H1 (cell line): ENCODE measurements at regions not wholly inside any gene's neighbourhood (a gene's known extent, or its start where the extent isn't known, plus 50 kb on each side); places are given as distances from the start of the nearest gene placed in this dataset.

Experiments
- CTCF ChIA-PET: fragments of 300-600 bp; sonication (Branson Sonifier 250); formaldehyde crosslinking; loops from one replicate; lab custom pipeline; 2021; ENCODE audit not compliant: partially characterized antibody; lab: Charles Lee
- POLR2A ChIA-PET: fragments of 300-600 bp; sonication (Branson Sonifier 250); formaldehyde crosslinking; loops from one replicate; lab custom pipeline; 2021; ENCODE audit warnings: inconsistent platforms; ENCODE audit not compliant: partially characterized antibody; lab: Charles Lee
- DNase-seq, 2 experiments: peaks; one replicate each; pipeline versions ENCODE4 v3.0.0 to v3.0.0-alpha.2; 2010 to 2022; ENCODE audit warnings: low spot score in 2 of 2, low read depth in 1 of 2, mixed read lengths in 1 of 2
- FAIRE-seq: peaks from 2 replicates; lab custom pipeline; 2011; peaks lifted over from hg19 to GRCh38; lab: Jason Lieb, UNC
- H2AFZ ChIP-seq: 2 replicates; pipeline ENCODE4 v1.8.1; 2012; ENCODE audit warnings: low read length, inconsistent platforms
- H2AK5ac ChIP-seq: 2 replicates; pipeline ENCODE4 v1.6.1; 2013; ENCODE audit warnings: low read depth, low read length
- H2BK120ac ChIP-seq: replicated peaks from 2 replicates; pipeline ENCODE3; 2013; ENCODE audit warnings: low read depth, low read length, inconsistent platforms
- H2BK12ac ChIP-seq: 2 replicates; pipeline ENCODE4 v1.6.1; 2013; ENCODE audit warnings: low read depth, low read length
- H2BK15ac ChIP-seq: 2 replicates; pipeline ENCODE4 v1.6.1; 2013; ENCODE audit warnings: low read length
- H2BK20ac ChIP-seq: 2 replicates; pipeline ENCODE4 v1.6.1; 2013; ENCODE audit warnings: low read length
- H2BK5ac ChIP-seq: 2 replicates; pipeline ENCODE4 v1.6.1; 2013; ENCODE audit warnings: low read depth, low read length
- H3K14ac ChIP-seq: 2 replicates; pipeline ENCODE4 v1.6.1; 2013; ENCODE audit warnings: inconsistent platforms; ENCODE audit not compliant: insufficient read length
- H3K18ac ChIP-seq: 2 replicates; pipeline ENCODE4 v1.6.1; 2013; ENCODE audit warnings: low read length; ENCODE audit errors: extremely low read depth
- H3K23ac ChIP-seq: 2 replicates; pipeline ENCODE4 v1.6.1; 2013; ENCODE audit warnings: inconsistent platforms; ENCODE audit not compliant: insufficient read length
- H3K23me2 ChIP-seq: 2 replicates; pipeline ENCODE4 v1.6.1; 2013; ENCODE audit warnings: low read depth, low read length
- H3K27ac ChIP-seq: 2 replicates; pipeline ENCODE4 v1.6.1; 2011; ENCODE audit warnings: low read depth, low read length, inconsistent platforms
- H3K27me3 ChIP-seq, 4 experiments: replicated peaks in 1 of 4; 1 replicate in 1 of 4; 2 replicates in 3 of 4; pipeline versions ENCODE4 v1.6.1 to v1.8.1; 2011 to 2013; ENCODE audit warnings: low read length in 3 of 4, mild to moderate bottlenecking in 3 of 4, inconsistent platforms in 2 of 4, mixed read lengths in 2 of 4, moderate library complexity in 1 of 4; ENCODE audit not compliant: control insufficient read depth in 3 of 4, insufficient read depth in 3 of 4; ENCODE audit errors: extremely low read depth in 1 of 4
- H3K36me3 ChIP-seq, 4 experiments: 2 replicates each; pipeline versions ENCODE4 v1.6.1 to v1.8.1; 2011 to 2013; ENCODE audit warnings: mild to moderate bottlenecking in 4 of 4, low read length in 3 of 4, moderate library complexity in 2 of 4, control low read depth in 1 of 4, inconsistent platforms in 1 of 4; ENCODE audit not compliant: insufficient read depth in 4 of 4, control insufficient read depth in 2 of 4
- H3K4ac ChIP-seq: replicated peaks from 2 replicates; pipeline ENCODE3; 2013; ENCODE audit warnings: low read length, low read depth, mixed read lengths, inconsistent platforms; ENCODE audit not compliant: insufficient read length
- H3K4me1 ChIP-seq, 4 experiments: replicated peaks in 1 of 4; 1 replicate in 1 of 4; 2 replicates in 3 of 4; pipeline versions ENCODE4 v1.6.1 to v1.8.1; 2011 to 2013; ENCODE audit warnings: low read length in 3 of 4, inconsistent platforms in 2 of 4, mixed read lengths in 1 of 4; ENCODE audit not compliant: insufficient read depth in 4 of 4, control insufficient read depth in 3 of 4
- H3K4me2 ChIP-seq, 2 experiments: 2 replicates each; pipeline versions ENCODE4 v1.6.1 to v1.8.1; 2011 to 2013; ENCODE audit warnings: low read depth in 2 of 2, low read length in 2 of 2, control low read depth in 1 of 2, inconsistent platforms in 1 of 2, mild to moderate bottlenecking in 1 of 2; ENCODE audit not compliant: insufficient read depth in 1 of 2
- H3K4me3 ChIP-seq, 4 experiments: fragments of 200-600, 300-600 bp in 1 of 4; sonication (generic), shearing (Covaris generic), sonication (Bioruptor Twin) in 1 of 4; 2 replicates each; pipeline versions ENCODE4 v1.5.1 to v1.8.1; 2011 to 2016; ENCODE audit warnings: low read length in 4 of 4, low read depth in 3 of 4, control low read depth in 2 of 4, inconsistent platforms in 2 of 4, mild to moderate bottlenecking in 2 of 4, mixed read lengths in 1 of 4, moderate library complexity in 1 of 4; ENCODE audit not compliant: insufficient read depth in 2 of 4; ENCODE audit errors: extremely low read depth in 1 of 4
- H3K56ac ChIP-seq: replicated peaks from 2 replicates; pipeline ENCODE3; 2013; ENCODE audit warnings: low read depth, mild to moderate bottlenecking, mixed read lengths, low read length, inconsistent platforms; ENCODE audit not compliant: insufficient read length
- H3K79me1 ChIP-seq: 2 replicates; pipeline ENCODE4 v1.6.1; 2013; ENCODE audit warnings: low read depth, low read length, control low read depth
- H3K79me2 ChIP-seq, 2 experiments: 2 replicates each; pipeline versions ENCODE4 v1.6.1 to v1.8.1; 2012 to 2013; ENCODE audit warnings: low read length in 2 of 2, mild to moderate bottlenecking in 2 of 2, inconsistent platforms in 1 of 2; ENCODE audit not compliant: insufficient read depth in 2 of 2, control insufficient read depth in 1 of 2
- H3K9ac ChIP-seq, 4 experiments: replicated peaks in 1 of 4; 1 replicate in 1 of 4; 2 replicates in 3 of 4; pipeline versions ENCODE4 v1.6.1 to v1.8.1; 2011 to 2013; ENCODE audit warnings: low read depth in 3 of 4, low read length in 3 of 4, control low read depth in 2 of 4, mild to moderate bottlenecking in 2 of 4, moderate library complexity in 2 of 4, inconsistent platforms in 1 of 4; ENCODE audit errors: extremely low read depth in 1 of 4
- H3K9me3 ChIP-seq, 2 experiments: 2 replicates each; pipeline versions ENCODE4 v1.6.1 to v1.8.1; 2012 to 2013; ENCODE audit warnings: mild to moderate bottlenecking in 2 of 2, moderate library complexity in 2 of 2, control low read depth in 1 of 2, inconsistent platforms in 1 of 2, low read depth in 1 of 2, low read length in 1 of 2, mixed read lengths in 1 of 2; ENCODE audit not compliant: insufficient read depth in 2 of 2
- H4K20me1 ChIP-seq, 2 experiments: replicated peaks in 1 of 2; 2 replicates each; pipeline versions ENCODE3 to v1.8.1; 2011 to 2013; ENCODE audit warnings: inconsistent platforms in 2 of 2, low read length in 2 of 2, mild to moderate bottlenecking in 1 of 2; ENCODE audit not compliant: insufficient read depth in 2 of 2, control insufficient read depth in 1 of 2
- H4K5ac ChIP-seq: 2 replicates; pipeline ENCODE4 v1.6.1; 2013; ENCODE audit warnings: low read length, low read depth, mixed read lengths, inconsistent platforms; ENCODE audit not compliant: insufficient read length
- H4K8ac ChIP-seq: 2 replicates; pipeline ENCODE4 v1.8.0; 2013; ENCODE audit warnings: mild to moderate bottlenecking, moderate library complexity, low read length, inconsistent platforms; ENCODE audit not compliant: insufficient read depth; ENCODE audit errors: extremely low read depth
- H4K91ac ChIP-seq: replicated peaks from 2 replicates; pipeline ENCODE3; 2013; ENCODE audit warnings: low read length, mixed read lengths, inconsistent platforms; ENCODE audit not compliant: insufficient read length
- BRCA1 ChIP-seq: IDR thresholded peaks from 2 replicates; pipeline ENCODE4 v1.6.1; 2012; ENCODE audit warnings: low read depth, low read length, improper control_type of control experiment
- CEBPB ChIP-seq: IDR thresholded peaks from 2 replicates; pipeline ENCODE4 v1.6.1; 2012; ENCODE audit warnings: low read depth, low read length
- JUN ChIP-seq: IDR thresholded peaks from 2 replicates; pipeline ENCODE4 v1.6.1; 2011; ENCODE audit warnings: low read depth, mild to moderate bottlenecking, improper control_type of control experiment, low read length
- POLR2AphosphoS5 ChIP-seq: IDR thresholded peaks from 2 replicates; pipeline ENCODE4 v1.6.1; 2011; ENCODE audit warnings: low read depth, low read length
- RAD21 ChIP-seq, 2 experiments: IDR thresholded peaks in 1 of 2; conservative IDR thresholded peaks in 1 of 2; 2 replicates each; pipeline ENCODE4 v1.6.1; 2011; ENCODE audit warnings: low read depth in 2 of 2, low read length in 2 of 2, improper control_type of control experiment in 1 of 2, inconsistent platforms in 1 of 2, mild to moderate bottlenecking in 1 of 2, moderate library complexity in 1 of 2
- TAF7 ChIP-seq: optimal IDR thresholded peaks from 2 replicates; pipeline ENCODE3; 2011; ENCODE audit warnings: low read depth, mild to moderate bottlenecking, inconsistent platforms, low read length, moderate library complexity, borderline replicate concordance
- WGBS, 2 experiments: shearing (Covaris generic) in 1 of 2; methylation state at CpG; one replicate each; pipeline versions ENCODE4 v1.1.6 to v1.1.7; 2013 to 2015; ENCODE audit warnings: low lambda C conversion rate in 2 of 2, mixed read lengths in 2 of 2, inconsistent platforms in 1 of 2, low coverage in 1 of 2, missing lambda C conversion rate in 1 of 2; ENCODE audit not compliant: insufficient replicate concordance in 2 of 2, insufficient coverage in 1 of 2, insufficient read length in 1 of 2; ENCODE audit errors: extremely low coverage in 1 of 2, missing lambda C conversion rate in 1 of 2; 5-methylcytosine and 5-hydroxymethylcytosine counted together
- TF ChIP-seq, protein P1 (sequence below): IDR thresholded peaks from 2 replicates; pipeline ENCODE4 v1.6.1; 2011; ENCODE audit warnings: low read length, improper control_type of control experiment
- TF ChIP-seq, protein P2 (sequence below), 3 experiments: IDR thresholded peaks; 1 replicate in 2 of 3; 2 replicates in 1 of 3; pipeline versions ENCODE4 v1.5.1 to v1.6.1; 2011; ENCODE audit warnings: low read length in 3 of 3, mild to moderate bottlenecking in 3 of 3, inconsistent platforms in 2 of 3, low read depth in 1 of 3, moderate library complexity in 1 of 3; ENCODE audit not compliant: insufficient read depth in 1 of 3; ENCODE audit errors: control extremely low read depth in 1 of 3

GRCh38 chr9:126754436-126755316 lies 50.2 kb upstream of the ZBTB43 start:
- H3K27ac ChIP-seq = no peak overlapping the region
- no peak overlapping the region for H2BK12ac ChIP-seq
- CTCF ChIA-PET = interaction anchor here (0.6 to 2.3 kb wide), 4 partner anchors 11 to 583 kb away, joined by 3 to 6 read pairs (median 4); no protein-coding TSS in a partner anchor
- TF ChIP-seq, protein P1, sequence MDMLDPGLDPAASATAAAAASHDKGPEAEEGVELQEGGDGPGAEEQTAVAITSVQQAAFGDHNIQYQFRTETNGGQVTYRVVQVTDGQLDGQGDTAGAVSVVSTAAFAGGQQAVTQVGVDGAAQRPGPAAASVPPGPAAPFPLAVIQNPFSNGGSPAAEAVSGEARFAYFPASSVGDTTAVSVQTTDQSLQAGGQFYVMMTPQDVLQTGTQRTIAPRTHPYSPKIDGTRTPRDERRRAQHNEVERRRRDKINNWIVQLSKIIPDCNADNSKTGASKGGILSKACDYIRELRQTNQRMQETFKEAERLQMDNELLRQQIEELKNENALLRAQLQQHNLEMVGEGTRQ = no peak
- TF ChIP-seq CEBPB (no peak), POLR2AphosphoS5 (no peak), BRCA1 (no peak), TAF7 (no peak), RAD21 (IDR thresholded peaks at IDR 0.05 in 1 of 2, conservative IDR thresholded peaks at IDR 0.05 in 1 of 2; ENCODE audit: low read depth in 2 of 2, low read length in 2 of 2) (no peak), JUN (no peak)
- TF ChIP-seq, protein P2, sequence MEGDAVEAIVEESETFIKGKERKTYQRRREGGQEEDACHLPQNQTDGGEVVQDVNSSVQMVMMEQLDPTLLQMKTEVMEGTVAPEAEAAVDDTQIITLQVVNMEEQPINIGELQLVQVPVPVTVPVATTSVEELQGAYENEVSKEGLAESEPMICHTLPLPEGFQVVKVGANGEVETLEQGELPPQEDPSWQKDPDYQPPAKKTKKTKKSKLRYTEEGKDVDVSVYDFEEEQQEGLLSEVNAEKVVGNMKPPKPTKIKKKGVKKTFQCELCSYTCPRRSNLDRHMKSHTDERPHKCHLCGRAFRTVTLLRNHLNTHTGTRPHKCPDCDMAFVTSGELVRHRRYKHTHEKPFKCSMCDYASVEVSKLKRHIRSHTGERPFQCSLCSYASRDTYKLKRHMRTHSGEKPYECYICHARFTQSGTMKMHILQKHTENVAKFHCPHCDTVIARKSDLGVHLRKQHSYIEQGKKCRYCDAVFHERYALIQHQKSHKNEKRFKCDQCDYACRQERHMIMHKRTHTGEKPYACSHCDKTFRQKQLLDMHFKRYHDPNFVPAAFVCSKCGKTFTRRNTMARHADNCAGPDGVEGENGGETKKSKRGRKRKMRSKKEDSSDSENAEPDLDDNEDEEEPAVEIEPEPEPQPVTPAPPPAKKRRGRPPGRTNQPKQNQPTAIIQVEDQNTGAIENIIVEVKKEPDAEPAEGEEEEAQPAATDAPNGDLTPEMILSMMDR (IDR thresholded peaks at IDR 0.05; ENCODE audit: control extremely low read depth in 1 of 3, insufficient read depth in 1 of 3, low read depth in 1 of 3, low read length in 3 of 3) = no peak

More at GRCh38 chr9:126754436-126755316, 50.2 kb upstream of the ZBTB43 start:
- H3K36me3 ChIP-seq = no peaks in the 10 kb centered on the region
- no peak overlapping the region for H3K14ac ChIP-seq
- H3K27me3 ChIP-seq = no peaks in the 10 kb centered on the region; a peak in 2 of 7 replicates
- H4K5ac ChIP-seq = no peak overlapping the region
- 0 out of 2 replicates have a peak overlapping the region, but pooled peaks have one; percentile 16 for H4K8ac ChIP-seq
- WGBS, 2 experiments = 87% methylated on average over 19 of the region's 19 CpGs; no CpG with 5 or more reads in 1 of the 2 experiments
- no peaks in the 10 kb centered on the region for H3K79me2 ChIP-seq
- H3K4me2 ChIP-seq = no peak overlapping the region
- no peak overlapping the region for H3K18ac ChIP-seq
- H2BK20ac ChIP-seq = no peak overlapping the region
- no peaks in the 10 kb centered on the region for H3K23me2 ChIP-seq
- H2BK15ac ChIP-seq = no peak overlapping the region
- H3K56ac ChIP-seq = no peak overlapping the region
- H3K23ac ChIP-seq = no peak overlapping the region
- POLR2A ChIA-PET = no interaction called here
- no peak overlapping the region for H3K9ac ChIP-seq
- no peak overlapping the region for H4K91ac ChIP-seq
- H3K4me1 ChIP-seq = no peaks in the 10 kb centered on the region
- no peaks in the 10 kb centered on the region for H4K20me1 ChIP-seq
- FAIRE-seq = no peak
- no peak for DNase-seq
- H2AK5ac ChIP-seq = no peak overlapping the region
- no peak overlapping the region for H3K4me3 ChIP-seq
- no peaks in the 10 kb centered on the region for H3K9me3 ChIP-seq
- no peak overlapping the region for H2BK120ac ChIP-seq
- peak overlapping the region; percentile 53; the same call in 1 of the 2 replicates for H2AFZ ChIP-seq
- no peaks in the 10 kb centered on the region for H3K79me1 ChIP-seq
- H3K4ac ChIP-seq = no peak overlapping the region
- no peak overlapping the region for H2BK5ac ChIP-seq
